PC-3 (cell line): ENCODE measurements at regions not wholly inside any gene's neighbourhood (a gene's known extent, or its start where the extent isn't known, plus 50 kb on each side); places are given as distances from the start of the nearest gene placed in this dataset.
"Not testable (repeated sequence)": the region's sequence is repeated elsewhere in the genome, so short reads cannot be mapped to it uniquely, and the experiment has no call there.

Source experiments
- CTCF ChIP-seq: fragments of 300-600 bp; sonication (generic); conservative IDR thresholded peaks from 2 replicates; pipeline ENCODE4 v1.5.1; 2017; ENCODE audit warnings: antibody characterized with exemption, low read depth, mild to moderate bottlenecking, low read length
- EZH2 ChIP-seq: fragments of 300-600 bp; sonication (generic); IDR thresholded peaks from one replicate; pipeline ENCODE4 v1.6.1; 2017; ENCODE audit warnings: antibody characterized with exemption, mild to moderate bottlenecking, low read length; ENCODE audit not compliant: unreplicated experiment

GRCh38 chr2:236787376-236787775, 217.8 kb downstream of the ACKR3 start:
- TF ChIP-seq CTCF, EZH2: not testable (repeated sequence)
